Thoracic aorta (tissue), 2 donors: ENCODE measurements at regions not wholly inside any gene's neighbourhood (a gene's known extent, or its start where the extent isn't known, plus 50 kb on each side); places are given as distances from the start of the nearest gene placed in this dataset.

Experiments
- ATAC-seq: fragments of 150-250 bp; one replicate; pipeline ENCODE4 v1.8.0; 2017; ENCODE audit warnings: low read depth; ENCODE audit not compliant: insufficient number of reproducible peaks, low FRiP score
- DNase-seq: peaks from one replicate; pipeline ENCODE4 v3.0.0-alpha.2; 2020; ENCODE audit warnings: low spot score
- H3K27ac ChIP-seq, 2 donors: fragments of 200-600 bp; sonication (generic); 1 replicate in 1 of 2; 2 replicates in 1 of 2; pipeline ENCODE4 v1.5.1; 2016; ENCODE audit warnings: mild to moderate bottlenecking in 2 of 2, moderate library complexity in 2 of 2
- H3K27me3 ChIP-seq: fragments of 200-600 bp; sonication (generic); replicated peaks from 2 replicates; pipeline ENCODE4 v1.6.0; 2016; ENCODE audit warnings: mild to moderate bottlenecking; ENCODE audit not compliant: insufficient read depth
- H3K36me3 ChIP-seq: fragments of 200-600 bp; sonication (generic); one replicate; pipeline ENCODE4 v1.5.1; 2016
- H3K4me1 ChIP-seq, 2 donors: fragments of 200-600 bp; sonication (generic); 1 replicate in 1 of 2; 2 replicates in 1 of 2; pipeline versions ENCODE4 v1.5.1 to v1.6.0; 2016; ENCODE audit warnings: low read depth in 2 of 2, mild to moderate bottlenecking in 1 of 2; ENCODE audit not compliant: control insufficient read depth in 1 of 2
- H3K4me3 ChIP-seq: fragments of 200-600 bp; sonication (generic); 2 replicates; pipeline ENCODE4 v1.5.1; 2016; ENCODE audit warnings: mild to moderate bottlenecking
- H3K9me3 ChIP-seq: fragments of 200-600 bp; sonication (generic); 2 replicates; pipeline ENCODE4 v1.5.1; 2016
- CTCF ChIP-seq: fragments of 200-600 bp; sonication (generic); IDR thresholded peaks from one replicate; pipeline ENCODE4 v1.5.1; 2019; ENCODE audit warnings: antibody characterized with exemption

DNA sequence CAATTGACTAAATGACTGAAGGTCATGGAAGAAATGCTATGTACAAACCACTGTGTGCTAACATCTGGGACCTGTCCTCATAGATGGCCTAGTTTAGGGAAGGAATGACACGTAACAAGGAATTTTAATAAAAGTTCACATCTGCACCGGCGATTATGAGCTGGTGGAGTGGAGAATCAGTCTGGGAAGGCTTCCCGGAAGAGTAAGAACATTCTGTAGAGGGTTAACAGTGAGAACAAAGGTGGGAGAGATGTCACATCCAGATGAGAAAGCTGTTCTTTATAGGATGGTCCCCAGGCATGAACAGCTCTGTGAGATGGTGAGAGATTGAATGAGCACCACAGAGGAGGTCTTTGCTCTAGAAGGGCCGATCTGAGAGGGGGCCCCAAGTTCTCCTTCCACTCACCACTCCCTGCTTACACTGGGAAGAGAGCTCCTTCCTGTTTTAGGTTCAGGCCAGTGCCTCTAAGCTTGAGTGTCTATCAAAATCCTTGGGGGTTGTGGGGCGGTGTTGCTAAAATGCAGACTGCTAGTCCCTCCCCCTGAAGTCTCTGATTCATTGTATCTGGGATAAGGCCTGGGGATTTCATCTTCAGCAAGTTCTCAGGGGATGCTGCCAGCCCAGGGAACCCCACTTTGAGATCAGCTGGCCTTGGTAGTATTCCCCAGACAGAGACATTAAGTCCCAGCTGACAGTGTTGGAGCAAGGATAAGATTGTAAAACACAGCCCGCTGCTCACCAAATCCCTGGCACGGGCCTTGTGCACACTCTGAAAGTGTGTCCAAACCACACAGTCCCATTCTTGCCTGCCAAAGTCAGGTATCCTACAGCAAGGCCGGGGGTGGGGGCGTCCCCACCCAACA, 294.7 kb upstream of the MAF start:
- no peaks in the 10 kb centered on the region for H3K4me1 ChIP-seq
- no peaks in the 10 kb centered on the region for H3K36me3 ChIP-seq
- H3K27ac ChIP-seq, result no peak overlapping the region
- DNase-seq, result no peak
- TF ChIP-seq CTCF, result no peak
- H3K4me3 ChIP-seq, result no peak overlapping the region
- H3K27me3 ChIP-seq, result no peaks in the 10 kb centered on the region
- no peaks in the 10 kb centered on the region for H3K9me3 ChIP-seq
- ATAC-seq, result no peak

DNA sequence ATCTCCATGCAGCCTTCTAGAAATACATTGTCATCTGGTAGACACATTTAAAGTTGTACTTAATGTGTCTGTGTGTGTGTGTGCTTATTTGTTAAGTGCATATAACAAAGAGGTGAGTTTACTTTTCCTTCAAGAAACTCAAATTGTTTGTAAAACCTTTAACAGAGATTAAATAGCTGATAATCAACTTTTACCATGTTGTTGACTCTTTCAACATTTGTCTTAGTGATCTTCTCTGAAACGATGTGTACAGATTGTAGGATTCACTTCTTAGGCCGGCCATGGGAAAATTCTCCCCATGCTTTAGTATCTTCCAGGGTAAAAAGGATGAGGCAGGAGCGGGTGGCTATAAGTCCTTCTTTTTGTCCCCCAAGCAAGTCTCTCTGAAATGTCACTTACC, 292.9 kb upstream of the MAF start:
- no peak for DNase-seq
- no peak for TF ChIP-seq CTCF
- no peaks in the 10 kb centered on the region for H3K4me1 ChIP-seq
- no peak overlapping the region for H3K27ac ChIP-seq
- H3K9me3 ChIP-seq, result no peaks in the 10 kb centered on the region
- no peaks in the 10 kb centered on the region for H3K27me3 ChIP-seq
- no peak for ATAC-seq
- no peak overlapping the region for H3K4me3 ChIP-seq
- H3K36me3 ChIP-seq, result no peaks in the 10 kb centered on the region

- H3K4me1 ChIP-seq, result no peaks in the 10 kb centered on the region
- DNase-seq, result no peak
- no peaks in the 10 kb centered on the region for H3K27me3 ChIP-seq
- H3K9me3 ChIP-seq, result no peaks in the 10 kb centered on the region
- H3K36me3 ChIP-seq, result no peaks in the 10 kb centered on the region
- H3K4me3 ChIP-seq, result no peak overlapping the region
- no peak for ATAC-seq
- no peak overlapping the region for H3K27ac ChIP-seq
- no peak for TF ChIP-seq CTCF
These were observed 291.7 kb upstream of the MAF start for GRCh38 chr16:79892278-79892677.

GRCh38 chr16:79891458-79891857, 290.9 kb upstream of the MAF start:
- no peak for ATAC-seq
- Histone ChIP-seq H3K4me1 (no peaks in the 10 kb centered on the region), H3K27me3 (no peaks in the 10 kb centered on the region), H3K9me3 (no peaks in the 10 kb centered on the region), H3K36me3 (no peaks in the 10 kb centered on the region), H3K27ac (no peak overlapping the region), H3K4me3 (no peak overlapping the region)
- no peak for DNase-seq
- no peak for TF ChIP-seq CTCF

GRCh38 chr16:79887541-79888540, 287.3 kb upstream of the MAF start:
- H3K4me3 ChIP-seq, result no peak overlapping the region
- no peak for TF ChIP-seq CTCF
- H3K27ac ChIP-seq, result no peak overlapping the region
- no peaks in the 10 kb centered on the region for H3K27me3 ChIP-seq
- no peaks in the 10 kb centered on the region for H3K9me3 ChIP-seq
- no peaks in the 10 kb centered on the region for H3K36me3 ChIP-seq
- ATAC-seq (no peak), DNase-seq (no peak)
- no peaks in the 10 kb centered on the region for H3K4me1 ChIP-seq
